ENCODE measurements at regions not wholly inside any gene's neighbourhood (a gene's known extent, or its start where the extent isn't known, plus 50 kb on each side); places are given as distances from the start of the nearest gene placed in this dataset.
A peak's percentile ranks its signal among the peaks of the same experiment; 100 is the strongest.

- DNase-seq (ENCODE audit: low read depth, low spot score), result peak; percentile 100
- POLR2A ChIA-PET, result interaction anchor here (1.0 to 1.4 kb wide), 5 partner anchors 8 to 25 kb away, joined by 3 to 4 read pairs (median 3); no protein-coding TSS in a partner anchor
- no peak overlapping the region for H3K4me3 ChIP-seq (ENCODE audit: low read depth, low read length)
- peak; percentile 19 for TF ChIP-seq CTCF (IDR thresholded peaks at IDR 0.05; ENCODE audit: insufficient read depth, low read length, missing control alignments)
- CTCF ChIA-PET, result interaction anchor here (1.0 to 4.8 kb wide), 7 partner anchors 10 to 354 kb away, joined by 3 to 22 read pairs (median 4); no protein-coding TSS in a partner anchor
Observed at GRCh38 chr20:51335329-51335841, 207.1 kb downstream of the NFATC2 start.

GRCh38 chr20:51334609-51335008, 207.9 kb downstream of the NFATC2 start:
- no peak for DNase-seq (ENCODE audit: low read depth, low spot score)
- no peak for TF ChIP-seq CTCF (IDR thresholded peaks at IDR 0.05; ENCODE audit: insufficient read depth, low read length, missing control alignments)
- H3K4me3 ChIP-seq (ENCODE audit: low read depth, low read length), result no peak overlapping the region
- ChIA-PET POLR2A (interaction anchor here (1.2 to 1.4 kb wide), 2 partner anchors 20 kb away, joined by 3 to 4 read pairs; no protein-coding TSS in a partner anchor), CTCF (interaction anchor here (1.2 to 4.8 kb wide), 5 partner anchors 10 to 353 kb away, joined by 3 to 22 read pairs (median 12); no protein-coding TSS in a partner anchor)

- ChIA-PET CTCF (interaction anchor here (1.2 to 4.8 kb wide), 6 partner anchors 9 to 352 kb away, joined by 3 to 22 read pairs (median 8); no protein-coding TSS in a partner anchor), POLR2A (no interaction called here)
Observed at GRCh38 chr20:51333971-51334370, 208.5 kb downstream of the NFATC2 start.

GRCh38 chr20:51333446-51333845, 209.1 kb downstream of the NFATC2 start:
- CTCF ChIA-PET, result interaction anchor here (0.8 to 4.8 kb wide), 8 partner anchors 9 to 352 kb away, joined by 3 to 22 read pairs (median 4); no protein-coding TSS in a partner anchor
- no peak overlapping the region for H3K4me3 ChIP-seq (ENCODE audit: low read depth, low read length)
- TF ChIP-seq CTCF (IDR thresholded peaks at IDR 0.05; ENCODE audit: insufficient read depth, low read length, missing control alignments), result no peak
- POLR2A ChIA-PET, result no interaction called here
- DNase-seq (ENCODE audit: low read depth, low spot score), result no peak

More at GRCh38 chr20:51333971-51334370, 208.5 kb downstream of the NFATC2 start:
- no peak for DNase-seq (ENCODE audit: low read depth, low spot score)
- no peak overlapping the region for H3K4me3 ChIP-seq (ENCODE audit: low read depth, low read length)
- TF ChIP-seq CTCF (IDR thresholded peaks at IDR 0.05; ENCODE audit: insufficient read depth, low read length, missing control alignments), result no peak

GRCh38 chr20:51331481-51331880, 211.0 kb downstream of the NFATC2 start:
- H3K4me3 ChIP-seq (ENCODE audit: low read depth, low read length), result no peak overlapping the region
- no peak for DNase-seq (ENCODE audit: low read depth, low spot score)
- TF ChIP-seq CTCF (IDR thresholded peaks at IDR 0.05; ENCODE audit: insufficient read depth, low read length, missing control alignments), result no peak
- ChIA-PET CTCF (interaction anchor here (0.7 to 4.7 kb wide), 2 partner anchors 338 to 350 kb away, joined by 3 to 22 read pairs; no protein-coding TSS in a partner anchor), POLR2A (no interaction called here)

GRCh38 chr20:51329845-51330244, 212.7 kb downstream of the NFATC2 start:
- POLR2A ChIA-PET, result interaction anchor here (0.6 kb wide), 1 partner anchor 24 kb away, joined by 3 read pairs; no protein-coding TSS in a partner anchor
- no peak overlapping the region for H3K4me3 ChIP-seq (ENCODE audit: low read depth, low read length)
- CTCF ChIA-PET, result interaction anchor here (1.2 to 10.1 kb wide), 5 partner anchors 10 to 349 kb away, joined by 3 to 161 read pairs (median 6); no protein-coding TSS in a partner anchor
- DNase-seq (ENCODE audit: low read depth, low spot score), result no peak
- TF ChIP-seq CTCF (IDR thresholded peaks at IDR 0.05; ENCODE audit: insufficient read depth, low read length, missing control alignments), result no peak

Measured in AG04449 (cell line).